ENCODE measurements at regions not wholly inside any gene's neighbourhood (a gene's known extent, or its start where the extent isn't known, plus 50 kb on each side); places are given as distances from the start of the nearest gene placed in this dataset.

DNA sequence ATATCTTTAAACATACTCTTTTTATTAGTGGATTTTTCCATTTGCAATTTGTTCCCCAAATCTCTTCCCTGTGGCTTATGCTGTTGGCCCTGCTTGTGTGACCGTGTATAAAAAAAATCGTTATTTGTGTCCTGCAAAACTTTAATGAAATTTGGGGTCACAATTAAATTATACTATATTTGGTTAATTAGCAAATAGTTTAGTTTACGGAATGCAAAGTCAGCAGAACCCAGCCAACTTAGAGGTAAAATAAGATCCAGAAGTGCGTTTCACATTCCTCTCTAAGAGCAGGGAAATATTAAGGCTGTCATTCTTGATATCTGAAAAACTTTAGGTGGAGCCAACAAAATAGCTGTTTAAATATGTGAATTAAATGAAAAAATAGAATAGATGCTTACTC, 2023.5 kb upstream of the WWC1 start:
- DNase-seq (ENCODE audit: low read depth), result no peak
- no peak overlapping the region for H3K4me3 ChIP-seq (ENCODE audit: low read depth, low read length)
- no peak for TF ChIP-seq CTCF (IDR thresholded peaks at IDR 0.05; ENCODE audit: low read depth, low read length, missing control alignments)

GRCh38 chr5:166270712-166271111, 2020.7 kb upstream of the WWC1 start:
- H3K4me3 ChIP-seq (ENCODE audit: low read depth, low read length), result no peak overlapping the region
- no peak for DNase-seq (ENCODE audit: low read depth)
- TF ChIP-seq CTCF (IDR thresholded peaks at IDR 0.05; ENCODE audit: low read depth, low read length, missing control alignments), result no peak

GRCh38 chr5:166276006-166276405, 2015.4 kb upstream of the WWC1 start:
- no peak for DNase-seq (ENCODE audit: low read depth)
- H3K4me3 ChIP-seq (ENCODE audit: low read depth, low read length), result no peak overlapping the region
- TF ChIP-seq CTCF (IDR thresholded peaks at IDR 0.05; ENCODE audit: low read depth, low read length, missing control alignments), result no peak

GRCh38 chr5:166279828-166280227, 2011.6 kb upstream of the WWC1 start:
- no peak overlapping the region for H3K4me3 ChIP-seq (ENCODE audit: low read depth, low read length)
- DNase-seq (ENCODE audit: low read depth), result no peak
- TF ChIP-seq CTCF (IDR thresholded peaks at IDR 0.05; ENCODE audit: low read depth, low read length, missing control alignments), result no peak

DNA sequence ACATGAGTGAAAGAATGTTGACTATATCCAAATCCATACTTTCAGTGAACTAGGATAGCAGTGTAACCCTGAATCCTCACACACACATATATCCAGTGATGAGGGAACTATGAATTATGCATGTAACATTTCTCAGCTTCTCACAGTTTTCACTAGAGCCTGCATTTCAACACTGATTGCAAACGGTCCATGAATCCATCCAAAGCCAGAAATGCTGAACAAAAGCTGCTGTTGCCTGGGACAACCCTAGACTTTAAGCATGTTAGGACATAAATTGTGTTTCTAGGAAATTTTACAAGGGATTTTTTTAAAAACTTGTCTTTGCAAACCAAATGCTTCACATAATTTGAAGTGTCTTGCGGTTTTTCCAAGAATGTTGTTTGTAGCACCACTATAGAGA, 2010.0 kb upstream of the WWC1 start:
- H3K4me3 ChIP-seq (ENCODE audit: low read depth, low read length), result no peak overlapping the region
- TF ChIP-seq CTCF (IDR thresholded peaks at IDR 0.05; ENCODE audit: low read depth, low read length, missing control alignments), result no peak
- DNase-seq (ENCODE audit: low read depth), result no peak

DNA sequence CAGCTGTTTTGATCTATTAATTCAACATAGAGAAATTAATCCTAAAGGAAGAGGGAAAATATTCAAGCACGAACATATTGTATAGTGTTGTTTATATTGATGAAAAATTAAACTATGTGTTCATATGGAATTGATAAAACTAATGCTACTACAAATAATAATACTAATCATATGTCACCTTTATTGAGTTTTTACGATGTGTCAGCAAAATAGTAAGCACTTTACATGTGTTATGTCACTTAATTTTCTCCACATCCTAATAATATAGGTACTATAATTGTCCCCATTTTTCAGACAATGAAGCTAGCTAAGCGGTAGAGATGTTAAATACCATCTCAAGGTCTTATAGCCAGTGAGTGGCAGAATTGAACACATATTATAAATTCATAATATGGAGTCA, 2008.5 kb upstream of the WWC1 start:
- no peak overlapping the region for H3K4me3 ChIP-seq (ENCODE audit: low read depth, low read length)
- no peak for DNase-seq (ENCODE audit: low read depth)
- TF ChIP-seq CTCF (IDR thresholded peaks at IDR 0.05; ENCODE audit: low read depth, low read length, missing control alignments), result no peak

DNA sequence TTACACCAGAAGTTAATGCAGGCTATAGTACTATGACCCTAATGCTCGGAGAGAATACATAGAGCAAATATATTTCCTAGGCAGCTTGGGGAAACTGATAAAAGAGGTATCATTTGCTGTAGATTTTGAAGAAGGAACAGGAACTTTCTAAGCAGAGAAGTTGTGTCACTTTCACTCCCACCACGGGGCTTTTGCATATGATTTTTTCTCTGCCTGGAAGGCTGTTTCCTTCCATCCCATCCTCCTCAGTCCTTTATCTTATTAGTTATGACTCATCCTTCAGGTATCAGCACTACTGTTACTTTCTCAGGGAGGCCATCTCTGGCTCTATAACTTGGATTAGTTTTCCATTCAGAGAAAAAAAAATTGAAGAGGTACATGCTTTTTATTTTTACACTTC, 2006.1 kb upstream of the WWC1 start:
- no peak for DNase-seq (ENCODE audit: low read depth)
- no peak overlapping the region for H3K4me3 ChIP-seq (ENCODE audit: low read depth, low read length)
- TF ChIP-seq CTCF (IDR thresholded peaks at IDR 0.05; ENCODE audit: low read depth, low read length, missing control alignments), result no peak

Measured in GM12864 (cell line).